Activated T-helper 1 cell treated with Interleukin-2 at 50 U/mL for 16 hours (primary cell): ENCODE measurements at regions not wholly inside any gene's neighbourhood (a gene's known extent, or its start where the extent isn't known, plus 50 kb on each side); places are given as distances from the start of the nearest gene placed in this dataset.

Experiments used
- DNase-seq: peaks from one replicate; pipeline ENCODE4 v3.0.0-alpha.2; 2020; ENCODE audit warnings: low read depth

DNA sequence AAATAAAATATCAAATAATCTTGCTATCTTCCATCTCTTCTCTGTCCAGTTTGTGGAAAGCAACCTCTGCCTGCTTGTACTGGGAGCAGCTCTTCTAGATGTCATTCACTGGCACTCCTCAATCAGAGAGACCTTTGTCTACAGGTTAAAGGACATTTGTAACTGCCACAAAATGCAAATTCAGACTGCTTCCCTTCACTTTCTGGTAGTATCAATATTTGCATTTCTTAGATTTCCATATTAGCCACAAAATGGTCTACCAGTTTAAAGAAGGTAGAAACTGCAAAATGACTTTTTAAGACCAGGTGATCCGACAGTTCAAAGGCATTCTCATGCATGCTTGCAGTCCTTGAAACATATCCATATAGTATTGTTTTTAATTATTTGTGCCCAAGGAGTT lies 51.7 kb upstream of the RCN1 start:
- DNase-seq, result no peak

DNA sequence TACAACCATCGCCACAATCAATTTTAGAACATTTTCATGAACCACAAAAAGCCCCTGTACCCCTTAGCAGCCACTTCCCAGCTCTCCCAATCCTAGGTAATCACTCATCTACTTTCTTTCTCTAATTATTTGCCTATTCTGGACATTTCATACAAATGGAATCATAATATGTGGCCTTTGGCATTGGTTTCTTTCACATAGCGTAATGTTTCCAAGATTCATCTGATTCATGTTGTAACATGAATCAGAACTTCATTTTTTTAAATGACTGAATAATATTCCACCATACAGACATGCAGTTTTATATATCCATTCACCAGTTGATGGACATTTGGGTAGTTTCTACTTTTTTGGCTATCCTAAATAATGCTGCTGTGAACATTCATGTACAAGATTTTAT lies 56.2 kb upstream of the RCN1 start:
- no peak for DNase-seq

- no peak for DNase-seq
Measured at GRCh38 chr11:32034149-32034548, 56.7 kb upstream of the RCN1 start.

- DNase-seq, result no peak
Measured at GRCh38 chr11:32033491-32033890, 57.4 kb upstream of the RCN1 start.

GRCh38 chr11:32033067-32033466 lies 57.8 kb upstream of the RCN1 start:
- no peak for DNase-seq

GRCh38 chr11:32032478-32032877 lies 58.4 kb upstream of the RCN1 start:
- DNase-seq, result no peak

DNA sequence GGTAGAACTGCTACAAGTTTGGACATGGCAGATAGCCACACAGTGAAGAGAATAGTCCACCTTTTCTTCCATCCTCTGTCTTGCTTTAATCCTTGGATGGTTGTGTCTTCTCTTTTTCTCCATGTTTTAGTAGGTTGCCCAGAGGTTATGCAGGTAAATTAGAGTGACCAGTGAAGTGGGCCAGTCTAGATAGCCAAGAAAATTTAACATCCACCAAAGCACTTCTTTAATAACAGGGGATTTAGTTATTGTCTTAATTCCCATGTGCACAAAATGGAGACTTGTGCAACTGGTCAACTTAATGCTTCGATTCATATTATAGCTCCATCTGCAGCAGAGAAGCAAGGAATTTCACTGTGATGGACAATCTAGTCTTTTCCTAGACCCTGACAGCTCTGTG lies 58.8 kb upstream of the RCN1 start:
- no peak for DNase-seq

DNA sequence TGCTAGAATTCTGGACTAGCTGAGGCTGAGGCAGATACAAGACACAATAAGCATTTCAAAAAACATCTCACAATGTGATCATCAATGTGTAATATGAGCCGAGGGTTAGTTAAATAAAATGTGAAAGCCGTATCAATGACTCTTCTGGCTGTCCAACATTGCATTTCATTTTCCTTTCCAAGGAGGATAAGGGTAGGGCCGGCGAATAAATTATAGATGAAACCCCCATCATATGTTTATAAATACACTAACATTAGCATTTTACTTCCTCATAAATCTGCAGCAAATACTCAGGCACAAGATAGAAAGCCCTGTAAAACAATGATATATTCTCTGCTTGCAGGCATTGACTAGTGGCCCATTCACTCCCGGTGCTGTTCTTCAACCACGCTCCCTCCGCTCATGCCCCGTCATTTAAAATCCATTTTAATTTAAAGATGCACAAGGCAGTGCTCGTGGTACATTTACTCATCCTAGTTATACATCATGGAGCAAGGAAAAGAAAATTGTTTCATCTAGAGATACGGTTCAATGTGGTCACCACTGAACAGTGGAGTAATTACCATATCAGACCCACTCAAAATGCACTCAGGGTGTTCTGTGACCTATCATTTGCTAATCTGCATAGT lies 59.9 kb upstream of the RCN1 start:
- DNase-seq, result no peak

DNA sequence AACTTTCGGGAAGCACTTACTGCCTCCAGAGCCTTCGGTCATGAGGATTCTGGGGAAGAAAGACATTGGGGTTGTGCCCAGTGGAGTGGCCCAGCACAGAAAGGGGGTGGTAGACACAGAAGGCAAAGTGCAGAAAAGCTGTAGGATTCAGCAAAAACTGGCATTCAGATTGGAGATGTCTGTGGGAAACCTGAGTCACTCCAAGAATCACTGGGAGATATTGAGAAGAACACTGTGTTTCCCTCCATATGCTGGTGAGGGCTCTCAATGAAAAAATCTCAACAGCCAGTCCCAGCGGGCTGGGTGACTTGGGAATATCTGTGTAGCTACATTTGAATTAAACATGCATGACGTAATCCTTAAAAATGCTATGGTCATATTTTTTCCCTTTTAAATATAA lies 61.2 kb upstream of the RCN1 start:
- no peak for DNase-seq

GRCh38 chr11:32028201-32028600 lies 62.7 kb upstream of the RCN1 start:
- no peak for DNase-seq

- DNase-seq, result no peak
Measured at GRCh38 chr11:32026766-32027165, 64.1 kb upstream of the RCN1 start.

- DNase-seq, result no peak
Measured at GRCh38 chr11:32024948-32025347, 65.9 kb upstream of the RCN1 start.

GRCh38 chr11:32023370-32024305 lies 67.2 kb upstream of the RCN1 start:
- DNase-seq, result no peak

DNA sequence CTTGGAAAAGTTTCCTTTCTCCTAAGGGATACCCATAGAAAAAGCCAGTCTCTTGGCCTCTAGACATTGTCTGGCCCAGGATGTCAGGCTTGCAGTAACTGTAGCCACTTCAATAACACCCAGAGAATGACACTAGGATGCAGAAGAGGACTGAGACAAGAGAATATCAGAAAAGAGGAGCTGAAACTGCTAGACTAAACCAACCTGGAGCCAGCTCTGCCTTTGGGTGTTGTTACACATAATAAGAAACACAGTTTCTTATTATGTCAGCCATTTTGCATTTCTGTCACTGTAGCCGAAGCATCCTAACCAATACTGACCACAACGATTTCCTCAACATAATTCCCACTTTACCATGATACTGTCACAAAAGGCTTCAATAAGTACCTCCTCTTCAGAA lies 72.2 kb upstream of the RCN1 start:
- DNase-seq, result no peak

DNA sequence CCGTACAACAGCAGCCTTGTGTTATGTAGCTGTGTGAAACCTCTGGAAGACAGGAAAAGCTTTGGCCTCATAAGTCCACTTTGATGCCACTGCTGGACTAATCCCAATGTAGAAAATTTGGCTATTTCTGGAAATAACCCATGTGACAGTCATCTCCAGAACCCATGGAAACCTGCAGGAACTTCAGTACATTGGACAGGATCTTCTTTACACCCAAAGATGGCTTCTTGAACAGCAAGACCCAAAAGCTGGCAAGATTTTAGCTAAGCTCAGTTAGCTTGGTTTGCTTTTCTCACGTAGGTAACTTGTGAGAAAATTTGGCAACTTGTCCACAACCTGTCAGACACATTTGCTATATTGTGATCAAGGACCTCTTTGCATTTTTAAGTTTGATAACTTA lies 74.8 kb upstream of the RCN1 start:
- no peak for DNase-seq

DNA sequence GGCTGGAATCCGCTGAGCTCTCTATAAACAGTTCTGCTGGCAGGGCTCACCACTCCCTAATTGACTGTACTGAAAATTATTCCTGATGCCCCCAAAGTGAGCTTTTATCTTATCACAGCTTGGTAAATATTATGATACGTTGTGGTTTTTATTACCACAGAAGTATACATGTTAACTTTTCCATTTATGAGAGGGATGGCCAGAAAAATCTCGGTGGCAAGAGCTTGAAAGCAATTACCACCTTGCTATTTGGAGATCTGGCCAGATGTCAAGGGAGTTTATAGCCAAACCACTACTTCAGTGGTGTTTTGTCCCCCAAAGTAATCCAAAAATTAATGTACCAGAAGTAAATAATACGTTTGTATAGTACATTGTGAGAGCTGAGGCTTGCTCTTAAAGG lies 75.4 kb upstream of the RCN1 start:
- no peak for DNase-seq

GRCh38 chr11:32013603-32014002 lies 77.3 kb upstream of the RCN1 start:
- no peak for DNase-seq

- DNase-seq, result no peak
Measured at GRCh38 chr11:32012049-32012448, 78.8 kb upstream of the RCN1 start.

DNA sequence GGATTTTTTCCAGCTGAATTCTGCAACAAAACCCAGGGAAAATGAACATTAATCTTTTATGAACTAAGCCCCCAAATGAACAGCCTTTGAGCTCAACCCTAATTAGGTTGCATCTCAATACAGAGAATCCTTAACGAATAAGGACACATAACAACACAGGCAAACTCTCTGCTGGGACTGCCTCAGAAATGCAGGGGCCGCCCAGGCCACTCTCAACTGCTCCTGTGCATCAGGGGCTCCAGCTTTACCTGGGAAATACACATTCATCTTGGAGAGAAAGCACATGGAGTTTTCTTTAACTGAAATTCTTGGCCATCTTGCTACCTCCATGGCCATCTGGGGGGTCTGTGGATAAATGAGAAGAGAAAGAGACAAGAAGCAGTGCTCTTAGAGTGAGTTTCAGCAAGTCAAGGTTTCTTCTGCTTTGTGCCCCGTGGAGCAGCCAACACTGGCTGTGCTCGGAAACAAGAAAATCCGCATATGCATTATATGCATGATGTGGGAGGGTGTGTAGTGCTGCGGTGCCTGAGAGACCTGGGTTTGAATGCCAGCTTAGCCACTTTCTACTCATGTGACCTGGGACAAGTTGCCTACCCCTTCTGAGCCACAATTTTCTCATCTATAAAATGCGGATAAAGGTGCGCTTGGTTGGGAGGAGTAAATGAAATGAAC lies 81.9 kb upstream of the RCN1 start:
- no peak for DNase-seq

DNA sequence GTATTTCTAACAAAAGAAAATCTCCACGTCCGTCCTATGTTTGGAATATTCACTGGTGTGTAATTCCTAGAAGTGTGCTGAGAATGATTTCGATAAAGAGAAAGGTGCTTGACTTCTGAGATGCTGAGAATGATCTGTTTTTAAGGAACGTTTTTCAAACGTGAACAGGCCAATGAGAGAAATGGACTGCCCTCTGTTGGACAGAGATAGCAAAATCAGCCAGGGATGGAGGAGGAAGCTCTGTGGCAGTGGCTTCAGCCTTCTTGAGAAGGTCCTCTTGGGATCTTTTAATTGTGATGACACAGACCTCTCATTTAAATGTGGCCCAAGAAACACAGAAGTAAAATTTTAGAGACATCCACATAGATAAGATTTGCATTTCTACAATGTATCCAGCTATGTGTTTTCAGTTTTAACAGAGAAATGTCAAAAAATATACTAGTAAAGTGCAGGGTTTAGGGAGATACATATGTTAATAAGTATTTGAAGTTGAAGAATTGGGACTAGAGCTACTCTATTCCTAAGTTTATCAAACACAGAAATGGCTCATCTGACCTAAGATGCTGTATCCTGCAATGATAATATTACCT lies 84.0 kb upstream of the RCN1 start:
- no peak for DNase-seq

DNA sequence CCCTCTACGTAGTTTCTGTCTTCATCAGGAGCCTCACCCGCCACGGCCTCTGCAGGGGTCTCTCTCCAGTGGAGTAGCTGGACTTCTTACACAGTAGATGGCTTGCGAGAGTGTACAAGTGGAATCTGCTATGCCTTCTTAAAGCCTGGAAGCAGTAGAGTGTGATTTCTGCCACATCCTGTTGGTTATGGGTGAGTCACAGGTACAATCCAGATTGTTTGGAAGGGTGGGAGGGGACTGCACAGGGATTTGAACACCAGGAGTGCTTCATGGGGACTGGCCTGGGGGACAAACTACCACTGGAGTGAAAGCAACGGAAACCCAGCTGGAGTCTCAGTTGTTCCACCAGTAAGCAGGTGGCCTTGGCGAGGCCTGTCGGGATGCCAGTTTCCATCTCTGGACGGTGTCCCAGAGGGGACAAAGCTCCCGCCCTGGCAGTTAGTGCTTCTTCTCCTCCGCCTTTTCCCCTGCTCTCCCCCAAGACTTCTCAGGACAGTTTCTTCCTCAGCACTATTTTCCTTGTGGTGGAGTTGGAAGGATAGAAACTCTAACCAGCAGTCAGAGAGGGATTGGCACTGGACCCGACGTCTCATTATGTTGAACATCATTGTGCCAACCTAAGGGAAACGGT lies 85.0 kb upstream of the RCN1 start:
- no peak for DNase-seq

- no peak for DNase-seq
Measured at GRCh38 chr11:32003335-32003734, 87.5 kb upstream of the RCN1 start.
